GM12892 (cell line): ENCODE measurements at regions not wholly inside any gene's neighbourhood (a gene's known extent, or its start where the extent isn't known, plus 50 kb on each side); places are given as distances from the start of the nearest gene placed in this dataset.

Experiments used
- POLR2A ChIP-seq: IDR thresholded peaks from 2 replicates; pipeline ENCODE4 v1.6.1; 2011; ENCODE audit warnings: low read depth, low read length, control low read depth
- POLR2AphosphoS5 ChIP-seq: IDR thresholded peaks from 2 replicates; pipeline ENCODE4 v1.6.1; 2011; ENCODE audit warnings: low read depth, low read length, control low read depth
- TAF1 ChIP-seq: IDR thresholded peaks from 2 replicates; pipeline ENCODE4 v1.6.1; 2011; ENCODE audit warnings: low read depth, mild to moderate bottlenecking, control low read depth, low read length, borderline replicate concordance

DNA sequence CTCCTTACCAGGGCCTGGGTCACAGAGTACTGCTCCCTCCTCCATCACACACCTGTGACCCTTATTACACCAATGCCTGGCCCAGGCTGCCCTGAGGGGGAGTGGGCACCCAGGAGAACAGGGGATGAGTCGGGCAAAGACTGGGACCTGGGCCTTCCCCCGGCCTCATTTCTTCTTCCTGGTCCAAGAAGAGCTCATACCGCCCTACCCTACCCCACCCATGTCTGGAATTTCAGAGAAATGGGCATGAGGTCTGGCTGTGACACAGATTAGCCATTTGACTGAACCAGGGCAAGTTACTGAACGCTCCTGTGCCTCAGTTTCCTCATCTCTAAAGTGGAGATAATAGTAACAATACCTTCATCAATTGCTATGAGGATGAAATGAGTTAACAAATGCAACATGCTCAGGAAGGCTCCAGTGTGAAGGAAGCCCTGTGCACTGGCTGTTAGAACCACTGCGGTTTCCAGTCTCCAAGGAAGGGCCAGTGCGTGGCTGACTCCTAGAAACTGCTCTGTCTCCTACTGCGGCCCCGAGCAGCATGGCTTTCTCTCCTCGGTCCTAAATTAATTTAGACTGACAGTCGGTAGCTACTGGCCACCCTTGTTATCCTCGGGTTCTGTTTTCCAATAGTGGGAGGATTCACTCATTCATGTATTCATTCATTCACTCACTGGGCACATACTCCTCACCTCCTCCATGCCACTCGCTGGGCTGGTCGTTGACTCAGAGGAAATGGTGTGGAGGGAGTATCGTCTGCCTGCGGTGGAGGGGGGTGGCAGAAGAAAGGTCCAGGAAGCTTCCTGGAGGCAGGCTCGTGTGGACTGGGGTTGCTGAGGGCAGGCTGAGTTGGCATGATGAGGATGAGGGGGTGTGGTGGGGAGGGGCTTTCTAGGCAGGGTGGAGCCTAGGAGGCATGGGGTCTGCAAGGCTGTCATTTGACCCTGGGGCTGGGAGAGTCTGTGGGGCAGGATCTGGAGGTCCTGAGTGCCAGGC, 175.6 kb downstream of the GLI2 start:
- TF ChIP-seq POLR2AphosphoS5: no peak
- no peak for TF ChIP-seq POLR2A
- TF ChIP-seq TAF1: no peak
